ENCODE measurements at regions not wholly inside any gene's neighbourhood (a gene's known extent, or its start where the extent isn't known, plus 50 kb on each side); places are given as distances from the start of the nearest gene placed in this dataset.

GRCh38 chrX:3521396-3521795, 174.9 kb upstream of the MXRA5 start:
- TF ChIP-seq POLR2A (IDR thresholded peaks at IDR 0.05) (no peak), CTCF (IDR thresholded peaks at IDR 0.05) (no peak)
